Loucy (cell line): ENCODE measurements at regions not wholly inside any gene's neighbourhood (a gene's known extent, or its start where the extent isn't known, plus 50 kb on each side); places are given as distances from the start of the nearest gene placed in this dataset.

Experiments used
- EZH2phosphoT487 ChIP-seq: fragments of 200-600 bp; IDR thresholded peaks from 2 replicates; pipeline ENCODE4 v1.6.1; 2018; ENCODE audit warnings: antibody characterized with exemption, mild to moderate bottlenecking, moderate library complexity, borderline replicate concordance
- TF ChIP-seq, protein P1 (sequence below): fragments of 200-600 bp; sonication (generic); conservative IDR thresholded peaks from 2 replicates; pipeline ENCODE4 v1.5.1; 2014; ENCODE audit warnings: mild to moderate bottlenecking, antibody characterized with exemption, low read length

- TF ChIP-seq, protein P1, sequence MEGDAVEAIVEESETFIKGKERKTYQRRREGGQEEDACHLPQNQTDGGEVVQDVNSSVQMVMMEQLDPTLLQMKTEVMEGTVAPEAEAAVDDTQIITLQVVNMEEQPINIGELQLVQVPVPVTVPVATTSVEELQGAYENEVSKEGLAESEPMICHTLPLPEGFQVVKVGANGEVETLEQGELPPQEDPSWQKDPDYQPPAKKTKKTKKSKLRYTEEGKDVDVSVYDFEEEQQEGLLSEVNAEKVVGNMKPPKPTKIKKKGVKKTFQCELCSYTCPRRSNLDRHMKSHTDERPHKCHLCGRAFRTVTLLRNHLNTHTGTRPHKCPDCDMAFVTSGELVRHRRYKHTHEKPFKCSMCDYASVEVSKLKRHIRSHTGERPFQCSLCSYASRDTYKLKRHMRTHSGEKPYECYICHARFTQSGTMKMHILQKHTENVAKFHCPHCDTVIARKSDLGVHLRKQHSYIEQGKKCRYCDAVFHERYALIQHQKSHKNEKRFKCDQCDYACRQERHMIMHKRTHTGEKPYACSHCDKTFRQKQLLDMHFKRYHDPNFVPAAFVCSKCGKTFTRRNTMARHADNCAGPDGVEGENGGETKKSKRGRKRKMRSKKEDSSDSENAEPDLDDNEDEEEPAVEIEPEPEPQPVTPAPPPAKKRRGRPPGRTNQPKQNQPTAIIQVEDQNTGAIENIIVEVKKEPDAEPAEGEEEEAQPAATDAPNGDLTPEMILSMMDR: no peak
- no peak for TF ChIP-seq EZH2phosphoT487
Measured at GRCh38 chr4:100876546-100876945, 358.7 kb upstream of the EMCN start.
